GM12892 (cell line): ENCODE measurements at regions not wholly inside any gene's neighbourhood (a gene's known extent, or its start where the extent isn't known, plus 50 kb on each side); places are given as distances from the start of the nearest gene placed in this dataset.

Source experiments
- POLR2A ChIP-seq: IDR thresholded peaks from 2 replicates; pipeline ENCODE4 v1.6.1; 2011; ENCODE audit warnings: low read depth, low read length, control low read depth
- POLR2AphosphoS5 ChIP-seq: IDR thresholded peaks from 2 replicates; pipeline ENCODE4 v1.6.1; 2011; ENCODE audit warnings: low read depth, low read length, control low read depth

- TF ChIP-seq POLR2AphosphoS5 = no peak
- no peak for TF ChIP-seq POLR2A
These were observed 131.8 kb upstream of the MLN start for GRCh38 chr6:33935439-33936080.
